B cell (primary cell): ENCODE measurements at regions not wholly inside any gene's neighbourhood (a gene's known extent, or its start where the extent isn't known, plus 50 kb on each side); places are given as distances from the start of the nearest gene placed in this dataset.

Experiments used
- ATAC-seq: fragments of 200-7000 bp; cut with Tn5 transposase; one replicate; pipeline ENCODE4 v1.10.0; 2021; ENCODE audit warnings: low read depth, mild to moderate bottlenecking, moderate number of reproducible peaks, moderate library complexity
- CTCF ChIA-PET: fragments of 350-600 bp; sonication (Branson Sonifier 250); formaldehyde crosslinking; loops from one replicate; lab custom pipeline; 2021; ENCODE audit warnings: antibody characterized with exemption, inconsistent platforms; lab: Charles Lee
- POLR2A ChIA-PET: fragments of 350-600 bp; sonication (Branson Sonifier 250); formaldehyde crosslinking; loops from one replicate; lab custom pipeline; 2021; ENCODE audit warnings: antibody characterized with exemption; lab: Charles Lee
- DNase-seq: peaks from one replicate; pipeline ENCODE4 v3.0.0; 2013
- H2AFZ ChIP-seq: 2 replicates; pipeline ENCODE4 v1.6.1; 2012; ENCODE audit warnings: mild to moderate bottlenecking, low read depth, low read length; ENCODE audit not compliant: insufficient read depth, poor library complexity, severe bottlenecking
- H3K27ac ChIP-seq, 2 donors: 1 replicate in 1 of 2; 2 replicates in 1 of 2; pipeline ENCODE4 v1.5.1; 2012 to 2013; ENCODE audit warnings: low read length in 2 of 2, mild to moderate bottlenecking in 2 of 2, moderate library complexity in 1 of 2
- H3K27me3 ChIP-seq, 4 experiments: fragments of 200-600 bp in 1 of 4; sonication (generic) in 1 of 4; replicated peaks in 1 of 4; 1 replicate in 2 of 4; 2 replicates in 2 of 4; pipeline versions ENCODE4 v1.6.1 to v1.7.0; 2013 to 2016; ENCODE audit warnings: low read length in 3 of 4, mild to moderate bottlenecking in 2 of 4, mixed read lengths in 1 of 4, moderate library complexity in 1 of 4; ENCODE audit not compliant: insufficient read depth in 4 of 4, control insufficient read depth in 3 of 4; ENCODE audit errors: control extremely low read depth in 1 of 4
- H3K36me3 ChIP-seq, 2 experiments: replicated peaks in 1 of 2; 1 replicate in 1 of 2; 2 replicates in 1 of 2; pipeline versions ENCODE4 v1.6.1 to v1.7.1; 2013; ENCODE audit warnings: low read length in 1 of 2; ENCODE audit not compliant: insufficient read depth in 2 of 2, control insufficient read depth in 1 of 2; ENCODE audit errors: control extremely low read depth in 1 of 2, extremely low read depth in 1 of 2
- H3K4me1 ChIP-seq, 2 donors: fragments of 200-600 bp in 1 of 2; sonication (generic) in 1 of 2; 1 replicate in 1 of 2; 2 replicates in 1 of 2; pipeline versions ENCODE4 v1.5.1 to v1.6.1; 2013 to 2017; ENCODE audit warnings: low read length in 2 of 2; ENCODE audit not compliant: control insufficient read depth in 2 of 2, insufficient read depth in 2 of 2
- H3K4me2 ChIP-seq: replicated peaks from 2 replicates; pipeline ENCODE3; 2012; ENCODE audit warnings: mild to moderate bottlenecking, low read depth, low read length; ENCODE audit not compliant: poor library complexity, severe bottlenecking
- H3K4me3 ChIP-seq, 5 experiments: fragments of 200-600 bp in 1 of 5; sonication (generic) in 1 of 5; 1 replicate in 3 of 5; 2 replicates in 2 of 5; pipeline versions ENCODE4 v1.5.1 to v1.7.0; 2011 to 2016; ENCODE audit warnings: low read length in 4 of 5, mild to moderate bottlenecking in 4 of 5, low read depth in 2 of 5, control low read depth in 1 of 5, moderate library complexity in 1 of 5; ENCODE audit not compliant: insufficient read depth in 1 of 5; ENCODE audit errors: control extremely low read depth in 1 of 5, extremely low read depth in 1 of 5
- H3K79me2 ChIP-seq: fragments of 200-600 bp; sonication (generic); one replicate; pipeline ENCODE4 v1.6.0; 2016; ENCODE audit warnings: low read length; ENCODE audit not compliant: control insufficient read depth, insufficient read depth
- H3K9ac ChIP-seq: fragments of 200-600 bp; sonication (generic); 2 replicates; pipeline ENCODE4 v1.6.1; 2017; ENCODE audit warnings: mild to moderate bottlenecking, low read length, moderate library complexity
- H3K9me3 ChIP-seq, 3 donors: one replicate each; pipeline versions ENCODE4 v1.6.1 to v1.7.1; 2013; ENCODE audit warnings: low read length in 2 of 3; ENCODE audit not compliant: control insufficient read depth in 2 of 3, insufficient read depth in 1 of 3; ENCODE audit errors: control extremely low read depth in 1 of 3
- H4K20me1 ChIP-seq: 2 replicates; pipeline ENCODE4 v1.6.0; 2012; ENCODE audit warnings: mild to moderate bottlenecking, low read length; ENCODE audit not compliant: insufficient read depth, control insufficient read depth, poor library complexity, severe bottlenecking
- H3K27ac Mint-ChIP-seq: one replicate; pipeline ENCODE4 v1.8.0; 2021; ENCODE audit warnings: mixed read lengths
- H3K27me3 Mint-ChIP-seq: one replicate; pipeline ENCODE4 v1.8.0; 2021; ENCODE audit warnings: mixed read lengths
- H3K4me1 Mint-ChIP-seq: one replicate; pipeline ENCODE4 v1.8.0; 2021; ENCODE audit warnings: mixed read lengths
- H3K4me3 Mint-ChIP-seq: one replicate; pipeline ENCODE4 v1.8.0; 2021; ENCODE audit warnings: mixed read lengths
- H3K9me3 Mint-ChIP-seq: one replicate; pipeline ENCODE4 v1.8.0; 2022; ENCODE audit warnings: mixed read lengths; ENCODE audit not compliant: insufficient read depth
- CTCF ChIP-seq: fragments of 200-600 bp; IDR thresholded peaks from one replicate; pipeline ENCODE4 v1.8.0; 2022; ENCODE audit warnings: antibody characterized with exemption, mild to moderate bottlenecking
- EZH2 ChIP-seq: IDR thresholded peaks from 2 replicates; pipeline ENCODE4 v1.6.1; 2012; ENCODE audit warnings: borderline replicate concordance, low read depth, mild to moderate bottlenecking, moderate library complexity, low read length; ENCODE audit not compliant: insufficient read depth, poor library complexity, severe bottlenecking
- WGBS: methylation state at CpG from one replicate; pipeline ENCODE4 v1.1.5; 2013; ENCODE audit warnings: missing lambda C conversion rate; ENCODE audit not compliant: insufficient coverage; 5-methylcytosine and 5-hydroxymethylcytosine counted together
- intact Hi-C: fragments of 100-400 bp; cut with micrococcal nuclease; formaldehyde crosslinking; loops from one replicate; pipeline ENCODE4 v1.10.0; 2022

GRCh38 chr12:75661908-75662307 is 150.5 kb upstream of the KRR1 start:
- TF ChIP-seq CTCF (no peak), EZH2 (no peak)
- Mint-ChIP-seq H3K27me3 (peaks cover 5% of the 10 kb centered on the region), H3K4me1 (no peaks in the 10 kb centered on the region), H3K9me3 (no peaks in the 10 kb centered on the region), H3K27ac (no peak overlapping the region), H3K4me3 (no peak overlapping the region)
- Histone ChIP-seq H3K9ac (no peak overlapping the region), H3K4me2 (no peak overlapping the region), H3K27me3 (no peaks in the 10 kb centered on the region), H2AFZ (no peak overlapping the region), H3K9me3 (no peaks in the 10 kb centered on the region), H3K4me1 (no peaks in the 10 kb centered on the region), H3K79me2 (no peaks in the 10 kb centered on the region), H3K27ac (no peak overlapping the region), H4K20me1 (no peaks in the 10 kb centered on the region), H3K36me3 (no peaks in the 10 kb centered on the region), H3K4me3 (no peak overlapping the region)
- intact Hi-C loops: no loop called here
- ChIA-PET CTCF (no interaction called here), POLR2A (no interaction called here)
- DNase-seq: no peak
- no peak for ATAC-seq
- WGBS: no CpG with 5 or more reads among the region's 1 CpG

GRCh38 chr12:75660805-75661404 is 149.5 kb upstream of the KRR1 start:
- Histone ChIP-seq H3K36me3 (no peaks in the 10 kb centered on the region), H3K79me2 (no peaks in the 10 kb centered on the region), H2AFZ (no peak overlapping the region), H3K27me3 (no peaks in the 10 kb centered on the region), H3K4me2 (no peak overlapping the region), H3K9ac (no peak overlapping the region), H4K20me1 (no peaks in the 10 kb centered on the region), H3K4me1 (no peaks in the 10 kb centered on the region), H3K27ac (no peak overlapping the region), H3K4me3 (no peak overlapping the region), H3K9me3 (no peaks in the 10 kb centered on the region)
- no peak for ATAC-seq
- no peak for DNase-seq
- 84% methylated on average over 2 of the region's 3 CpGs for WGBS
- TF ChIP-seq CTCF: no peak
- TF ChIP-seq EZH2: no peak
- intact Hi-C loops: no loop called here
- Mint-ChIP-seq H3K27me3 (peaks cover 5% of the 10 kb centered on the region), H3K9me3 (no peaks in the 10 kb centered on the region), H3K4me1 (no peaks in the 10 kb centered on the region), H3K27ac (no peak overlapping the region), H3K4me3 (no peak overlapping the region)
- POLR2A ChIA-PET: no interaction called here
- CTCF ChIA-PET: no interaction called here
